Fibroblast of peridontal ligament (primary cell): ENCODE measurements at regions not wholly inside any gene's neighbourhood (a gene's known extent, or its start where the extent isn't known, plus 50 kb on each side); places are given as distances from the start of the nearest gene placed in this dataset.

Experiments
- DNase-seq: peaks from one replicate; pipeline ENCODE4 v3.0.0-alpha.2; 2010; ENCODE audit errors: extremely low read depth

DNA sequence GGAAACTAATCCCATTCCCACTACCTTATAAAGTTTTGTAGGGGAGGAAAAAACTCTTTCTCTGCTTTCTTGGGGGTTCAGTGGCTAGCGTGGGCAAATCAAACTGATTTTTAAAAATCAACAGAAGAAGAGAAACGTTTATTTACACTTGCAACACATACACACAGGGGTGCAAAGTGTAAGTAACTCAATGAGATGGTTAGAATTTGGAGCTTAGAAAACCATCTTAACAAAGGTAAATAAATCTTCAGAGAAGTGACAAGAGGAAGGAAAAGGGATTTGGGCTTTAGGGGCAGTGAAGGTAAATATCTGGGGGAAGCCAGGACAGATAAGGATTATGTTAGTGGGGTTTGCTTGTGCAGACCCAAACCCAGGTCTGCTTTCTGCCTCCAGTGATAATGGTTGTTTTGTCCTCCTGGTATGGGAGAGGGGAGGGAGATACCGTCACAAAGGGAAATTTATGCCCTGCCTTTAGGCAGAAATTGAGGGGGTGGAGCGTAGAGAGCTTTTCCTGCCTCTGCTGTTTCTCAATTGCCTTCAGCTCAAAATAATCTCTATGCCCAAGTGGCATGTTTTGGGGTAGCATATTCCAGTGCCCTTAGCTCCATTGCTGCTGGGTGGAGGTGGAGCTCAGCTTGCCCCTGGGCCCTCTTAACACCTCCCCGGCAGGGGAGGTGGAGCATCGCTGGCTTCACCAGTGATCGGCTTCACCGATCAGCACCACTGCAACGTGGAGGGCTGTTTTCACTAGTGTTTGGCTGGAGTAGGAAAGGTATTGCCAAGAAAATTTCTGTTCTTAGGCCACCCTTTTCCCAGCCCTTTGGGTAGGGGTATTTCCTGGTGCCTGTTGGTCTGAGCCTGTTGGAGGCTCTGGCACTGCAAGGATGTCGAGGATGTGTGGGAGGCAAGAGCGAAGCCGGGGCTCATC is 92.2 kb downstream of the TEX51 start:
- DNase-seq, result no peak

DNA sequence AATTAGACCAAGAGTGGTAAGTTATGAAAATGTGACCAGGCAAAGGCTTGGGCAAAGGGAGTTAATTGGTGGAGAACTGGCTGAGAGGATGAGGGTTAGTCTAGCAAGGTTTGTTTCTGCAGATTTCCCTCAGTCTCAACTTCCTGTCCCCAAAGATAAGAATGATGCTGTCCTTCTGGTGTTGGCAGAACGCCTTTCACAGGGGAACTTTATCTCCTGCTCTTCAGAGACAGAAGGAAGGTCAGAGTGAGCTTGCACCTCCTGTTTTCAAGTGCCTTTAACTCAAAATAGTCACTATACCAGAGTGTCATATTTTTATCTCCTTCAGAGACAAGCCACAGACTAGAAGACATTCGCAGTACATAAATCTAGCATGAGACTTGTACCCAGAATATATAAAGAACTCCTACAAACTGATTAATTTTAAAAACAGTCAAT is 95.7 kb downstream of the TEX51 start:
- no peak for DNase-seq

DNA sequence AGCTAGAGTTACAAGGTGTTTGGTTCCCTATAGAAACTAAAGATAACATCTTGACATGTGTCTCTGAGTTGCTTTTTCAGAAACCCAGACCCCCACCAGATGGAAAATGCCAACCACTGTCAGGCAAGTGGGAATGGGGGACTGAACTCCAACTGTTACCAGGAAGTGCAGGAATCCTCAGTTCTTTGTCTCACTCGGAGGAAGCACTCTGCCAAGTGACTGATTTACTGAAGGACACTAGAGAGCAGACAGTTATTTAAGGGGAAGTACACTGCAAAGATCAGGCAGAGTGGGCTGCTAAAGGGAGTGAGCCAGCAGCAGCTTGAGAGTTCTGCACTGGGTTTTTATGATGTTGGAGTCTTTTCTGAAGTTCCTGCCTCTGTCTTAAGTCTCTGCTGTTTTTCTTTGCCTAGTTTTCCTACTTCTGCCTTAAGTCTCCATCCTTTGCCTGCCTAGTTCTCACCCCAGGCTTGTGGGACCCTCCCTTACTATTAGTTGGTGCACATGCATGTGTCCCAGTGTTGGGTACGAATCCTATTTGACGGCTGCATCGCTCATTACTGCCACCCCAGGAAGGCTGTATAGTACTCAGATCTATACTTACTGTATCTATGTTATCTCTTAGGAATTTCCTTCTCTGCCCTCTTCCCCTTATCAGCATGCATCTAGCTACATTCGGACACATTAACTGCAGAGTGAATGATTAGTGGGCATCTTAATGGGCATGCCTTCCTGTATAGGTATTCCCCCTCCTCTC is 97.1 kb downstream of the TEX51 start:
- no peak for DNase-seq

DNA sequence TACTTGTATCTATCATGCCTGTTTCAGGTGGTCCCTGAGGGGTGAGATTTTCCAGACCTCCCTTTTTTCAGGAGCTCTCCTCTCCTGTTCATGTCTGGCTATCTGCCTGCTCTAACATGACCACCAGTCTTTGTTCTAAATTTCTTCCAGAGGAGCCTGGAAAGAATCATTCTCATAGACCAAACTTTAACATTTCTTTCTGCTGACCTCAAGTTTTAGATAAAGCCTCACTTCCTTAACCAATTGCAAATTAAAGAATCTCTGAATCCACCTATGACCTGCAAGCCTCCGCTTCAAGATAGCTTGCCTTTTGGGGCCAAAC is 97.6 kb downstream of the TEX51 start:
- no peak for DNase-seq
